Retinal pigment epithelial cell (primary cell): ENCODE measurements at regions not wholly inside any gene's neighbourhood (a gene's known extent, or its start where the extent isn't known, plus 50 kb on each side); places are given as distances from the start of the nearest gene placed in this dataset.

Experiments
- DNase-seq: peaks from one replicate; pipeline ENCODE4 v3.0.0-alpha.2; 2010; ENCODE audit warnings: low read depth
- H3K4me3 ChIP-seq: 2 replicates; pipeline ENCODE4 v1.5.1; 2011; ENCODE audit warnings: mild to moderate bottlenecking, low read length, control low read depth, moderate library complexity
- CTCF ChIP-seq: conservative IDR thresholded peaks from 2 replicates; pipeline ENCODE4 v1.5.1; 2011; ENCODE audit warnings: low read depth, low read length, control low read depth, inconsistent platforms

GRCh38 chr9:111179577-111179976 lies 141.3 kb upstream of the LPAR1 start:
- TF ChIP-seq CTCF: no peak
- no peak for DNase-seq
- no peak overlapping the region for H3K4me3 ChIP-seq

GRCh38 chr9:111178331-111179055 lies 140.2 kb upstream of the LPAR1 start:
- TF ChIP-seq CTCF: no peak
- H3K4me3 ChIP-seq: no peak overlapping the region
- DNase-seq: no peak

- no peak for DNase-seq
- no peak overlapping the region for H3K4me3 ChIP-seq
- no peak for TF ChIP-seq CTCF
Measured at GRCh38 chr9:111176511-111176910, 138.2 kb upstream of the LPAR1 start.

- DNase-seq: no peak
Measured at GRCh38 chr9:111175350-111175749, 137.1 kb upstream of the LPAR1 start.

DNA sequence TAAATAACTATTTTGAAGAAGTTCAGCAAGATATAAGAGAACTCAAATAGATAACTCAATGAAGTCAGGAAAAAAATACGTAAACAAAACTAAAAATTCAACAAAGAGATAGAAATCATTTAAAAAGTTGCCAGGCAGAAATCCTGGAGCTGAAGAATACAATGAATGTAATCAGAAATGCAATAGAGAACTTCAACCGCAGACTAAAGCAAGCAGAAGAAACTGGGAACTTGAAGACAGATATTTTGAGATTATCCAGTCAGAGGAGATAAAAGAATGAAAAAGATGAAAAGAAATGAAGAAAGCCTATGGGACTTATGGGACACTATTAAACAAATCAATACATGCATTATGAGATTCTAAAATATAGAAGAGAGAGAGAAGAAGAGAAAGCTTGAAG lies 129.1 kb upstream of the LPAR1 start:
- no peak for DNase-seq
- TF ChIP-seq CTCF: no peak
- no peak overlapping the region for H3K4me3 ChIP-seq

More at GRCh38 chr9:111175350-111175749, 137.1 kb upstream of the LPAR1 start:
- no peak for TF ChIP-seq CTCF
- H3K4me3 ChIP-seq: no peak overlapping the region

- no peak for DNase-seq
- H3K4me3 ChIP-seq: no peak overlapping the region
- no peak for TF ChIP-seq CTCF
Measured at GRCh38 chr9:111163716-111164389, 125.6 kb upstream of the LPAR1 start.

GRCh38 chr9:111162026-111162425 lies 123.8 kb upstream of the LPAR1 start:
- no peak overlapping the region for H3K4me3 ChIP-seq
- no peak for DNase-seq
- no peak for TF ChIP-seq CTCF
